HL-60 (cell line): ENCODE measurements at regions not wholly inside any gene's neighbourhood (a gene's known extent, or its start where the extent isn't known, plus 50 kb on each side); places are given as distances from the start of the nearest gene placed in this dataset.

Experiments
- DNase-seq, 2 experiments: peaks; one replicate each; pipeline ENCODE4 v3.0.0-alpha.2; 2010 to 2020; ENCODE audit warnings: low read depth in 1 of 2, low spot score in 1 of 2
- H3K27ac ChIP-seq: fragments of 250-450 bp; sonication (Bioruptor Pico); replicated peaks from 2 replicates; pipeline ENCODE4 v1.5.1; 2020; ENCODE audit warnings: mild to moderate bottlenecking, moderate library complexity
- H3K27me3 ChIP-seq: fragments of 250-450 bp; sonication (Bioruptor Pico); 2 replicates; pipeline ENCODE4 v1.5.1; 2021; ENCODE audit warnings: mild to moderate bottlenecking, moderate library complexity; ENCODE audit not compliant: insufficient read depth, poor library complexity, severe bottlenecking
- H3K4me3 ChIP-seq: replicated peaks from 2 replicates; pipeline ENCODE4 v1.5.1; 2011; ENCODE audit warnings: mild to moderate bottlenecking, control low read depth, low read length; ENCODE audit not compliant: insufficient read depth
- CTCF ChIP-seq: IDR thresholded peaks from one replicate; pipeline ENCODE4 v1.5.1; 2011; ENCODE audit warnings: low read length, control low read depth, inconsistent platforms; ENCODE audit not compliant: insufficient read depth
- GABPA ChIP-seq: IDR thresholded peaks from 2 replicates; pipeline ENCODE4 v1.6.1; 2012; ENCODE audit warnings: low read depth
- POLR2AphosphoS5 ChIP-seq: IDR thresholded peaks from 2 replicates; pipeline ENCODE4 v1.6.1; 2012; ENCODE audit warnings: low read depth
- REST ChIP-seq: IDR thresholded peaks from 2 replicates; pipeline ENCODE4 v1.6.1; 2012; ENCODE audit warnings: low read depth; ENCODE audit not compliant: insufficient replicate concordance
- SPI1 ChIP-seq: IDR thresholded peaks from 2 replicates; pipeline ENCODE4 v1.6.1; 2012; ENCODE audit warnings: low read depth, mild to moderate bottlenecking, borderline replicate concordance

- no peak for DNase-seq
- no peak overlapping the region for H3K4me3 ChIP-seq
- TF ChIP-seq SPI1, result no peak
- TF ChIP-seq POLR2AphosphoS5, result no peak
- no peak for TF ChIP-seq CTCF
- TF ChIP-seq GABPA, result no peak
- TF ChIP-seq REST, result no peak
- H3K27me3 ChIP-seq, result no peaks in the 10 kb centered on the region
- H3K27ac ChIP-seq, result no peak overlapping the region
Measured at GRCh38 chr2:193783681-193784080, 1588.9 kb upstream of the TMEFF2 start.

- no peak for DNase-seq
- H3K27ac ChIP-seq, result no peak overlapping the region
- TF ChIP-seq SPI1, result no peak
- no peak for TF ChIP-seq GABPA
- H3K27me3 ChIP-seq, result no peaks in the 10 kb centered on the region
- no peak overlapping the region for H3K4me3 ChIP-seq
Measured at GRCh38 chr2:193778293-193778692, 1583.6 kb upstream of the TMEFF2 start.

- DNase-seq, result no peak
- no peak overlapping the region for H3K4me3 ChIP-seq
- no peak for TF ChIP-seq GABPA
- no peak for TF ChIP-seq REST
- H3K27me3 ChIP-seq, result no peaks in the 10 kb centered on the region
- H3K27ac ChIP-seq, result no peak overlapping the region
Measured at GRCh38 chr2:193776988-193777387, 1582.3 kb upstream of the TMEFF2 start.

- H3K4me3 ChIP-seq, result no peak overlapping the region
- H3K27me3 ChIP-seq, result no peaks in the 10 kb centered on the region
- no peak overlapping the region for H3K27ac ChIP-seq
- TF ChIP-seq SPI1 (peak; percentile 9; the same call in 1 of the 2 replicates), REST (no peak), CTCF (no peak), POLR2AphosphoS5 (no peak)
- DNase-seq, result no peak
Measured at GRCh38 chr2:193774166-193774565, 1579.4 kb upstream of the TMEFF2 start.
